ENCODE measurements at regions not wholly inside any gene's neighbourhood (a gene's known extent, or its start where the extent isn't known, plus 50 kb on each side); places are given as distances from the start of the nearest gene placed in this dataset.
"Not testable (repeated sequence)": the region's sequence is repeated elsewhere in the genome, so short reads cannot be mapped to it uniquely, and the experiment has no call there.

DNA sequence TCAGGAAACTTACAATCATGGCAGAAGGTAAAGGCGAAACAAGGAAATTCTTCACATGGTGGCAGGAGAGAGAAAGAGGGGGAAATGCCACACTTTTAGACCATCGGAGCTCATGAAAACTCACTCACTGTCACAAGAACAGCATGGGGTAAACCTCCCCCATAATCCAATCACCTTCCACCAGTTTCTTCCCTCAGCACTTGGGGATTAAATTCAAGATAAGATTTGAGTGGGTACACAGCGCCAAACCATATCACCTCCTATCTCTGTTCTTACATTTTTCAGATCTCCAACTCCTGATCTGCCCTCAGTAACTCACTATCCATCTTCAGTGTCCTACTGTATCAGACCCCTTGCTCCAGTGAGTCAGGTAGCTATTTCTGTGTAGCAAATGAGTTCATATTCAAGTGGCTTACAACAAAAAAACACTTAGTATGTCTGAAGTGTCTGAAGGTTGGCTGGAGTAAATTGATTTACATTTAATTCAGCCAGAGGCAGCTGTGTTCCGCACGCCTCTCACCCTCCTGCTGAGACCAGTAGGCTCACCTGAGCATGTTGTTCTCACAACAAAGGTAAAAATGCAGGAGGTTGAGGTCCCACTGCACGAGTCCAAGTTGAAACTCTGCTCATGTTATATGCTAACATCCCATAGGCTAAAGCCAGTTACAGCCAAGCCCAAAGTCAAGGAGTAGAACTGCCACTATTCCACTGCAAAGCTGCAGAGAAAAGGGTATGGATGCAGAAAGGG lies 180.7 kb upstream of the LMCD1 start:
- Histone ChIP-seq H3K27ac (ENCODE audit: low read depth, low read length, poor library complexity, severe bottlenecking) (no peak overlapping the region), H4K20me1 (ENCODE audit: insufficient read depth, low read length) (no peaks in the 10 kb centered on the region), H3K9me2 (ENCODE audit: insufficient read depth, low read length) (no peaks in the 10 kb centered on the region), H3K4me2 (ENCODE audit: low read length) (no peak overlapping the region), H3K9me3 (ENCODE audit: low read length) (no peaks in the 10 kb centered on the region), H3K79me2 (ENCODE audit: insufficient read depth, low read depth, low read length) (no peaks in the 10 kb centered on the region), H3K4me1 (ENCODE audit: insufficient read depth, low read length, poor library complexity, severe bottlenecking) (no peaks in the 10 kb centered on the region), H3K4me3 (ENCODE audit: low read depth, low read length, poor library complexity, severe bottlenecking) (no peak overlapping the region), H2AFZ (ENCODE audit: low read length) (no peak overlapping the region), H3K36me3 (ENCODE audit: insufficient read depth, low read length) (no peaks in the 10 kb centered on the region)
- intact Hi-C loops (cut with micrococcal nuclease; ENCODE audit: unreplicated experiment): no loop called here
- CTCF ChIA-PET (ENCODE audit: unreplicated experiment): no interaction called here
- no peak for DNase-seq (ENCODE audit: low spot score)
- POLR2A ChIA-PET: no interaction called here
- BruUV-seq (replicated peaks): no TSS peak
- TF ChIP-seq EZH2phosphoT487 (IDR thresholded peaks at IDR 0.05; ENCODE audit: borderline replicate concordance, low read depth, low read length): no peak
- TF ChIP-seq CTCF (conservative IDR thresholded peaks at IDR 0.05; ENCODE audit: low read length): no peak

DNA sequence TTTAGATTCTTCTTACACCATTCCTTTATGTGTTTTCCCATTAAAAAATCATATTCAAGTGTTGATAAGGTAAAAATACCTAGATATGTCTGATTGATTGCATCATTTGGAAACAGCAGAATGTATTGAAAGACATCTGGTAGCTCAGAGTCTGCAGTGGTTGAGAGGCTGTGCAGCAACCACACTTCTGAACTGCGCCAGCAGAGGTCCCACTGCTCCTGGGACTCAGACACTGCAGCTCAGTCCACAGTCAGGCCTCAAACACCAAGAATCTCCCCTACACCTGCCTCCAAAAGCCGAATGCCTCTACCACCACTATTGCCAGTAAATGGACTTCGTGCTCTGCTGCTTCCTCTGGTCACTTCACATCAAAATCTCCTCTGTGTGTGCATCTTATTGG lies 176.9 kb upstream of the LMCD1 start:
- H3K9me3 ChIP-seq (ENCODE audit: low read length): no peaks in the 10 kb centered on the region
- H3K79me2 ChIP-seq (ENCODE audit: insufficient read depth, low read depth, low read length): no peaks in the 10 kb centered on the region
- no peak overlapping the region for H3K4me3 ChIP-seq (ENCODE audit: low read depth, low read length, poor library complexity, severe bottlenecking)
- no peak overlapping the region for H3K27ac ChIP-seq (ENCODE audit: low read depth, low read length, poor library complexity, severe bottlenecking)
- H3K36me3 ChIP-seq (ENCODE audit: insufficient read depth, low read length): no peaks in the 10 kb centered on the region
- TF ChIP-seq CTCF (conservative IDR thresholded peaks at IDR 0.05; ENCODE audit: low read length) (peak; percentile 74), EZH2phosphoT487 (IDR thresholded peaks at IDR 0.05; ENCODE audit: borderline replicate concordance, low read depth, low read length) (no peak)
- CTCF ChIA-PET (ENCODE audit: unreplicated experiment): interaction anchor here (0.6 to 1.6 kb wide), 3 partner anchors 8 to 93 kb away, joined by 3 to 8 read pairs (median 3); no protein-coding TSS in a partner anchor
- DNase-seq (ENCODE audit: low spot score): peak; percentile 47
- no peak overlapping the region for H3K4me2 ChIP-seq (ENCODE audit: low read length)
- BruUV-seq (replicated peaks): no TSS peak
- H4K20me1 ChIP-seq (ENCODE audit: insufficient read depth, low read length): no peaks in the 10 kb centered on the region
- no peaks in the 10 kb centered on the region for H3K4me1 ChIP-seq (ENCODE audit: insufficient read depth, low read length, poor library complexity, severe bottlenecking)
- no peaks in the 10 kb centered on the region for H3K9me2 ChIP-seq (ENCODE audit: insufficient read depth, low read length)
- POLR2A ChIA-PET: interaction anchor here (0.7 to 1.4 kb wide), 2 partner anchors 93 to 99 kb away, joined by 4 to 6 read pairs; no protein-coding TSS in a partner anchor
- H2AFZ ChIP-seq (ENCODE audit: low read length): no peak overlapping the region
- intact Hi-C loops (cut with micrococcal nuclease; ENCODE audit: unreplicated experiment): loop anchor here (1.0 to 2.0 kb wide), 2 partner anchors 93 to 298 kb away; no protein-coding TSS in a partner anchor

DNA sequence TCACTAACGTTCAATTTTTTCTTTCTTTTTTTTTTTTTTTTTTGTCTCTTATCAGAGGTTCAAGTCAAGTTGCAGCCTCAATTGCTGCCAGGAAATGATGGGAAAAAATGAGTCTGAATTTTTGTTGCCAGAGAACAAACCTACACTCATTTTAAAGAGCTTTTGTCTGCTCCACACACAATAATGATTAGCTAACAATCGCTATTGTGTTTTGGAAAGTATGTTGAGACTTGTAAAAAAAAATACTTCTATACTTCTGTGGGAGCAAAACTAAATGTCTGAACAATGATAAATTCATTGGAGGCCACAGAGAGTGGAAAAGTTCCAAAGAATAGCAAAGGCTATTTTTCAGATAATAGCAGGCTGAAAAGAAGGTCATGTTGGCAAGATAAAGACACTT lies 176.3 kb upstream of the LMCD1 start:
- Histone ChIP-seq H3K36me3 (ENCODE audit: insufficient read depth, low read length) (no peaks in the 10 kb centered on the region), H2AFZ (ENCODE audit: low read length) (no peak overlapping the region), H3K9me3 (ENCODE audit: low read length) (no peaks in the 10 kb centered on the region), H3K79me2 (ENCODE audit: insufficient read depth, low read depth, low read length) (no peaks in the 10 kb centered on the region), H3K27ac (ENCODE audit: low read depth, low read length, poor library complexity, severe bottlenecking) (no peak overlapping the region), H3K4me1 (ENCODE audit: insufficient read depth, low read length, poor library complexity, severe bottlenecking) (no peaks in the 10 kb centered on the region), H4K20me1 (ENCODE audit: insufficient read depth, low read length) (no peaks in the 10 kb centered on the region), H3K4me2 (ENCODE audit: low read length) (no peak overlapping the region), H3K4me3 (ENCODE audit: low read depth, low read length, poor library complexity, severe bottlenecking) (no peak overlapping the region), H3K9me2 (ENCODE audit: insufficient read depth, low read length) (no peaks in the 10 kb centered on the region)
- BruUV-seq (replicated peaks): no TSS peak
- intact Hi-C loops (cut with micrococcal nuclease; ENCODE audit: unreplicated experiment): loop anchor here (2.0 kb wide), 1 partner anchor 297 kb away; no protein-coding TSS in a partner anchor
- CTCF ChIA-PET (ENCODE audit: unreplicated experiment): interaction anchor here (1.6 kb wide), 1 partner anchor 92 kb away, joined by 8 read pairs; no protein-coding TSS in a partner anchor
- POLR2A ChIA-PET: interaction anchor here (1.4 kb wide), 1 partner anchor 98 kb away, joined by 6 read pairs; no protein-coding TSS in a partner anchor
- TF ChIP-seq CTCF (conservative IDR thresholded peaks at IDR 0.05; ENCODE audit: low read length) (no peak), EZH2phosphoT487 (IDR thresholded peaks at IDR 0.05; ENCODE audit: borderline replicate concordance, low read depth, low read length) (no peak)
- no peak for DNase-seq (ENCODE audit: low spot score)

DNA sequence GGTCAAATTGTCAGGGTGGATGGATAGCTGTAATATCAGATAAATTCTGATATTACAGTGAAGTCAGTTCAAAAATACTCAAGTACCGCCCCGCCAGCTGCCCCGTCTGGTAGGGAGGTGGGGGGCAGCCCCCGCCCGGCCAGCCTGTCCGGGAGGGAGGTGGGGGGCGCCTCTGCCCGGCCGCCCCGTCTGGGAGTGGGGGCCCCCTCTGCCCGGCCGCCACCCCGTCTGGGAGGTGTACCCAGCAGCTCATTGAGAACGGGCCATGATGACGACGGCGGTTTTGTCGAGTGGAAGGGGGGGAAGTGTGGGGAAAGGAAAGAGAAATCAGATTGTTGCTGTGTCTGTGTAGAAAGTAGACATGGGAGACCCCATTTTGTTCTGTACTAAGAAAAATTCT lies 175.8 kb upstream of the LMCD1 start:
- BruUV-seq (replicated peaks); DNase-seq (ENCODE audit: low spot score); H3K9me3 ChIP-seq (ENCODE audit: low read length); H3K79me2 ChIP-seq (ENCODE audit: insufficient read depth, low read depth, low read length); H4K20me1 ChIP-seq (ENCODE audit: insufficient read depth, low read length); H3K9me2 ChIP-seq (ENCODE audit: insufficient read depth, low read length); H3K36me3 ChIP-seq (ENCODE audit: insufficient read depth, low read length); POLR2A ChIA-PET; H3K4me1 ChIP-seq (ENCODE audit: insufficient read depth, low read length, poor library complexity, severe bottlenecking); H3K4me3 ChIP-seq (ENCODE audit: low read depth, low read length, poor library complexity, severe bottlenecking); H2AFZ ChIP-seq (ENCODE audit: low read length); H3K27ac ChIP-seq (ENCODE audit: low read depth, low read length, poor library complexity, severe bottlenecking); H3K4me2 ChIP-seq (ENCODE audit: low read length): not testable (repeated sequence)
- intact Hi-C loops (cut with micrococcal nuclease; ENCODE audit: unreplicated experiment): loop anchor here (2.0 kb wide), 1 partner anchor 297 kb away; no protein-coding TSS in a partner anchor
- CTCF ChIA-PET (ENCODE audit: unreplicated experiment): interaction anchor here (1.6 kb wide), 1 partner anchor 92 kb away, joined by 8 read pairs; no protein-coding TSS in a partner anchor

Measured in OCI-LY7 (cell line).